Activated T-cell treated with anti-CD3 and anti-CD28 coated beads, Interleukin-2, amount 50 U/mL, for 4 hours (primary cell): ENCODE measurements at regions not wholly inside any gene's neighbourhood (a gene's known extent, or its start where the extent isn't known, plus 50 kb on each side); places are given as distances from the start of the nearest gene placed in this dataset.

Source experiments
- ATAC-seq, 2 donors: fragments of 200-7000 bp; cut with Tn5 transposase; one replicate each; pipeline ENCODE4 v1.10.0; 2021
- DNase-seq: peaks from one replicate; pipeline ENCODE4 v3.0.0-alpha.2; 2020
- H3K27me3 Mint-ChIP-seq: one replicate; pipeline ENCODE4 v1.8.0; 2021; ENCODE audit warnings: low read depth, mixed read lengths
- H3K36me3 Mint-ChIP-seq: one replicate; pipeline ENCODE4 v1.8.0; 2022; ENCODE audit warnings: mixed read lengths; ENCODE audit not compliant: insufficient read depth
- H3K4me1 Mint-ChIP-seq: one replicate; pipeline ENCODE4 v1.8.0; 2021; ENCODE audit warnings: low read depth, mixed read lengths
- H3K4me3 Mint-ChIP-seq: one replicate; pipeline ENCODE4 v1.8.0; 2021; ENCODE audit warnings: mild to moderate bottlenecking, moderate library complexity, mixed read lengths
- H3K9me3 Mint-ChIP-seq: one replicate; pipeline ENCODE4 v1.8.0; 2021; ENCODE audit warnings: mixed read lengths

DNA sequence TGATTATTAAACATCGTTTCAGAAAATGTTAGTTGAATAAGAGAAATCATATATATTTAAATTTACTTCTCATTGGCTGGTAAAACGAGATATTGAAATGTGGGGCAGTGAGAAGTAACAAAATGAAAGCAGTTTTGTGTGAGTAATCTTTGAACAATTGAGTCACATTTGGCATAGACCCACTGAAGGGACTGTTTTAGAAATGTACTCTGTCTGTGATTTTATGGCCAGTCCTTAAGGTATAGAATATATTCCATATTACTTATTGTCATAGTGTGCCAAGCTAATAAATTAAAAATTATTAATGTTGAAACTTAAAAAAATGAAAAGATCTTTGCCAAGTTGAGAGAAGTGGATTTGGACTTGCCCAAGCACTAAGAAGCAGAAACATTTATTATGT is 222.4 kb upstream of the COL3A1 start:
- DNase-seq (no peak), ATAC-seq (no peak)
- Mint-ChIP-seq H3K4me1 (no peaks in the 10 kb centered on the region), H3K9me3 (peaks cover 3% of the 10 kb centered on the region), H3K4me3 (no peak overlapping the region), H3K27me3 (no peaks in the 10 kb centered on the region), H3K36me3 (no peaks in the 10 kb centered on the region)

GRCh38 chr2:188752311-188752710 is 221.9 kb upstream of the COL3A1 start:
- no peak for ATAC-seq
- no peak overlapping the region for H3K4me3 Mint-ChIP-seq
- no peaks in the 10 kb centered on the region for H3K36me3 Mint-ChIP-seq
- no peak for DNase-seq
- no peaks in the 10 kb centered on the region for H3K27me3 Mint-ChIP-seq
- no peaks in the 10 kb centered on the region for H3K4me1 Mint-ChIP-seq
- H3K9me3 Mint-ChIP-seq, result peaks cover 8% of the 10 kb centered on the region

DNA sequence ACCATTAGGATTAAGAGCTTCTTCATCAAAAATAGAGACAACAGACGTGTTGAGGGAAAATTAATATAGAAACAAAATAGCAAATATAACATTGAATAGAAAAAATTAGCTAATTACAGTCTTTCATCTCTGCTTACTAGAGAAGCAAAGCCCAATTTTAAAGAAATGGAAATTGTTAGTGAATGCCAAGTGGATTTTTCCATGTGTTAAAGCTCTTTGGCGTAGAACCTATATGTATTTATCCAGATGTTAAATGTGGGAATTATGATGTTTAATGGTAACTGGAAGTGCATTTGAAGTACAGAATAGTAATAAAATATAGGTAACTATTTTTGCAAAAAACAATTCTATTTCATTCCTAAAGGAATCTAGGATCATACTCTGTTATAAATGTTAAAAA is 212.0 kb upstream of the COL3A1 start:
- Mint-ChIP-seq H3K27me3 (no peaks in the 10 kb centered on the region), H3K36me3 (no peaks in the 10 kb centered on the region), H3K9me3 (peaks cover 2% of the 10 kb centered on the region), H3K4me1 (no peaks in the 10 kb centered on the region), H3K4me3 (no peak overlapping the region)
- DNase-seq (no peak), ATAC-seq (no peak)

DNA sequence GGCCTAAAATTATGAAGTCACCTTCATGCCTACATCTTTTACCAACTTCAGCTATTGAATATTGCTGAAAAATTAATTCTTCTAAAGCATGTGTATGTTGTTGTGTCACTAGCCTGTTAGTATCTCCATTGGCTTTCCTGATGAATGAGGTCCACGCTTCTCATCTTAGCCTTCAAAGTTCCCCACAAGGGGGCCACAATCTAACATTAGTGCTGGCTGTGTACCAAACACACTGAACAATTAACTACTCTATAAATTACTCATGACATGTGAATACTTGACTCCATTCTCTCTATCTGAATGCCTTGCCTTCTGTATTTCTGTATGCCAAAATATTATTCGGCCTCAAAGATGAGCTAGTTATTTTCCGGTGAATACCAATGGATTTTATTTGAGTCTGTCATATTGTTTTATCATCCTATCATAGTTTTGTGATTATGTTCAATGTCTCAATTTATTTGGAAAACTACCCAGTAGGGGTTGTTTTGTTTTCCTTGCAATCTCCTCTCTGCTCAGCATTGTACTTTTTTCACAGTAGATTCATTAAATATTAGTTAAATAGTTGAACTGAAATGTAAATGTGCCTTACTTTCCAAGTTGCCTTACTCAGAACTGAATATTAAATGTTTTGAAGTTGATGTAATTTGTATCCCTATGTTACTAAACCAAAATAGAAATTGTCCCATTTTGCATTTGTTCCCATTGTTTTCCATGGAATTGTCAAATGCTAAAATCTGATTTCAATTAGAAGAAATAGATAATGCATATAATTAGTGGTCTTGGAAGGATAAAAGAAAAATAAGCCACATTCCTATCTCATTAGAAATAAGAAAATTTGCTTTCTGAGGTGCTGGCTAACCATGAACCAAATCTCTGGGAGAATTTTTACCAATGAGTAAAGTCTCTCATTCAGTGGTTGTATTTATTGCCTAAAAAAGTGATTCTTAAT is 208.4 kb upstream of the COL3A1 start:
- Mint-ChIP-seq H3K4me1 (no peaks in the 10 kb centered on the region), H3K4me3 (no peak overlapping the region), H3K36me3 (no peaks in the 10 kb centered on the region), H3K27me3 (no peaks in the 10 kb centered on the region), H3K9me3 (no peaks in the 10 kb centered on the region)
- ATAC-seq, result no peak
- no peak for DNase-seq

- no peaks in the 10 kb centered on the region for H3K4me1 Mint-ChIP-seq
- ATAC-seq (no peak), DNase-seq (no peak)
- no peaks in the 10 kb centered on the region for H3K36me3 Mint-ChIP-seq
- no peaks in the 10 kb centered on the region for H3K27me3 Mint-ChIP-seq
- no peak overlapping the region for H3K4me3 Mint-ChIP-seq
- H3K9me3 Mint-ChIP-seq, result no peaks in the 10 kb centered on the region
Observed at GRCh38 chr2:188766471-188766856, 207.7 kb upstream of the COL3A1 start.

- H3K27me3 Mint-ChIP-seq, result no peaks in the 10 kb centered on the region
- DNase-seq (no peak), ATAC-seq (no peak)
- no peaks in the 10 kb centered on the region for H3K36me3 Mint-ChIP-seq
- H3K4me3 Mint-ChIP-seq, result no peak overlapping the region
- no peaks in the 10 kb centered on the region for H3K9me3 Mint-ChIP-seq
- no peaks in the 10 kb centered on the region for H3K4me1 Mint-ChIP-seq
Observed at GRCh38 chr2:188767176-188767575, 207.0 kb upstream of the COL3A1 start.

DNA sequence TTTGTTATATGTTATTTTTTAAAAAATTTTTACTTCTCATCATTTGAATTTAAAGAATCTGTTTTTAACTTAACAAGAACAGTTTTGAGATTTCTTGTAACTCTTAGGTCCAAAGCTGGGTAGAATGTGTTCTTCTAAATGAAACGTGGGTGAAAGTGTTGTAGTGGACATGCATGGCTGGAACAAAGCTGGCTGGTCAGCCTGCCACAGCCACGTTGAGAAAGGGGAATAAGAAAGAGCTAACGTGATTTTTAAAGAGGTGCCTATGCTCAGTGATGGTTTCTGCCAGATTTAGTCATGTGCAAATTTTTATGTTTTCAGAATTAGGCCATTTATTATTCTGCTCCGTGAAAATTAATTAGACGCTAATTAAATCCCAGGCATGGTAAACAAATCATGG is 203.9 kb upstream of the COL3A1 start:
- DNase-seq (no peak), ATAC-seq (no peak)
- Mint-ChIP-seq H3K4me3 (no peak overlapping the region), H3K4me1 (no peaks in the 10 kb centered on the region), H3K27me3 (no peaks in the 10 kb centered on the region), H3K9me3 (no peaks in the 10 kb centered on the region), H3K36me3 (no peaks in the 10 kb centered on the region)

DNA sequence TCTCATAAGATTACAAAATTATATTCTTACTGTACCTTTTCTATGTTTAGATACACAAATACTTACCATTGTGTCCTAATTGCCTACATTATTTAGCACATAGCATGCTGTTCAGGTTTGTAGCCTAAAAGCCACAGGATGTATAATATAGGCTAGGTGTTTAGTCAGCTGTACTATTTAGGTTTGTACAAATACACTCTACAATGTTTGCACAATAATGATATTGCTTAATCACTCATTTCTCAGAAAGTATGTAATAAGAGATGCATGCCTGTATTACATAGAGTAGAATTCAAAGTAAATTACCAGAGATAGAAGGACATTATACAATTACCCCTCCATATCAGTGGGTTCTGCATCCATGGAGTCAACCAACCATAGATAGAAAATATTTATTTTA is 201.1 kb upstream of the COL3A1 start:
- no peaks in the 10 kb centered on the region for H3K27me3 Mint-ChIP-seq

DNA sequence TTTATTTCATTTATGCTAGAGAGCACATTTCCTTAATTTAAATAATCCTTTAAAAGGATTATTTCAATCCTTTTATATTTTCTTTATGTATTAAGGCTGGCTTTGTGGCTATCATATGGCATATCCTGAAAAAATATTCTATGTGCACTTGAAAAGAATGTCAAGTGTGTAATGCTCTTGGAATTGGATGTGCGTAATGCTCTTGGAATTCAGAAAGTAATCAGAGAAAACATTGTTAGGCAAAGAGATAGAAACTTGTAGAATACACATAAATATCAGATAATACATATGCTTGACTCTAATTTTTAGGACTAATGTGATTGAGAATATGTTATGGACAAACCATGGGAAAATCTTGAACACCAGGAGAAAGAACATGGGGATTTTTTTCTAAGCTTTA is 197.5 kb upstream of the COL3A1 start:
- no peak for DNase-seq
- H3K4me1 Mint-ChIP-seq, result no peaks in the 10 kb centered on the region
- H3K36me3 Mint-ChIP-seq, result no peaks in the 10 kb centered on the region

More for the DNA sequence above, 201.1 kb upstream of the COL3A1 start:
- no peak for DNase-seq
- Mint-ChIP-seq H3K9me3 (no peaks in the 10 kb centered on the region), H3K36me3 (no peaks in the 10 kb centered on the region), H3K4me1 (no peaks in the 10 kb centered on the region), H3K4me3 (no peak overlapping the region)
- no peak for ATAC-seq

GRCh38 chr2:188784269-188784762 is 189.9 kb upstream of the COL3A1 start:
- no peak for DNase-seq
- ATAC-seq, result no peak
- Mint-ChIP-seq H3K27me3 (no peaks in the 10 kb centered on the region), H3K4me3 (no peak overlapping the region), H3K36me3 (no peaks in the 10 kb centered on the region), H3K9me3 (no peaks in the 10 kb centered on the region), H3K4me1 (no peaks in the 10 kb centered on the region)

More for the DNA sequence above, 197.5 kb upstream of the COL3A1 start:
- Mint-ChIP-seq H3K9me3 (no peaks in the 10 kb centered on the region), H3K4me3 (no peak overlapping the region), H3K27me3 (no peaks in the 10 kb centered on the region)
- no peak for ATAC-seq

GRCh38 chr2:188785061-188785460 is 189.1 kb upstream of the COL3A1 start:
- Mint-ChIP-seq H3K4me3 (no peak overlapping the region), H3K36me3 (no peaks in the 10 kb centered on the region), H3K27me3 (no peaks in the 10 kb centered on the region), H3K9me3 (no peaks in the 10 kb centered on the region), H3K4me1 (no peaks in the 10 kb centered on the region)
- DNase-seq, result no peak
- no peak for ATAC-seq

DNA sequence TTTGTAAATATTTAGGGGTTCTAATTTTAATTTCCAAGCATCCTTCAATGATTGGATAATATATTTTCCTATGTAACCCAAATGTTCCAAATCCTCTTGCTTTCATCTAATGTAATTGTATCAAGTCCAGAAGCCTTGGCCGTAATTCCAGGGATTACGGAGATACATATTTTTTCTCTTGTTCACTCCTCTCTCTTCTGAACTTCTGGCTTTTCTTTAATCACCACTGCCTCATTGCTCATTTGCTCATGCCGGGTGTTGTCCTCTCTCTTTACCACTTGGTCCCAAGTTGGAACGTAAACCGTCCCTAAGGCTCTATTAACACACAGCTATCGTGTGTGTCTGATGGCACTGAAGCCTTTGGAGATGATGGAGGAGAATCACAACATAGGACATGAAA is 188.7 kb upstream of the COL3A1 start:
- no peak for DNase-seq
- ATAC-seq, result no peak
- Mint-ChIP-seq H3K9me3 (no peaks in the 10 kb centered on the region), H3K4me1 (no peaks in the 10 kb centered on the region), H3K36me3 (no peaks in the 10 kb centered on the region), H3K27me3 (no peaks in the 10 kb centered on the region), H3K4me3 (no peak overlapping the region)

DNA sequence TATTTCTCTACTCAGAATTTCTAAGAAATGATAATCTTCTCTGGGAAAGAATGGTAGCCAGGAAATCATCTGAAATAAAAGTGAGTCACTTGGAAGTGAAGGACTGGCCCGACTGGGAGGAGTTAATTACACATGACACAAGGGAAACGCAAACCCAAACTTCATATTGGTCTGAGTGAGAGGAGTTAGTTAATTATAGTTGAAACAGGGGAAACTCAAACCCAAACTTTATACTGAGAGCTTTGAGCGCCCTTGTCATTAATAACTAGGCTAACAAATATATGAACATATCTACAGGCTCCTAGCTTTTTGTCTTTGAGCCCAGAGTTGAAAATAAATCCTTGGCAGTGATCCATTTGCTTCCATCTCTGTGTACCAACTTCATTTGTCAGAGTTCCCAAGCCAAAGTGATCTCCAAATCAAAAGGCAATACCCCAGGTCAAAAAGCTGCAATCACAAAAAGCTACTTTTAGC is 187.8 kb upstream of the COL3A1 start:
- Mint-ChIP-seq H3K4me1 (no peaks in the 10 kb centered on the region), H3K9me3 (no peaks in the 10 kb centered on the region), H3K36me3 (no peaks in the 10 kb centered on the region), H3K4me3 (no peak overlapping the region), H3K27me3 (no peaks in the 10 kb centered on the region)
- ATAC-seq (no peak), DNase-seq (no peak)

GRCh38 chr2:188787021-188787657 is 187.0 kb upstream of the COL3A1 start:
- Mint-ChIP-seq H3K36me3 (no peaks in the 10 kb centered on the region), H3K27me3 (no peaks in the 10 kb centered on the region), H3K9me3 (no peaks in the 10 kb centered on the region), H3K4me1 (no peaks in the 10 kb centered on the region), H3K4me3 (no peak overlapping the region)
- DNase-seq, result no peak
- ATAC-seq, result no peak
